ENCODE measurements at regions not wholly inside any gene's neighbourhood (a gene's known extent, or its start where the extent isn't known, plus 50 kb on each side); places are given as distances from the start of the nearest gene placed in this dataset.
"Not testable (repeated sequence)": the region's sequence is repeated elsewhere in the genome, so short reads cannot be mapped to it uniquely, and the experiment has no call there.

DNA sequence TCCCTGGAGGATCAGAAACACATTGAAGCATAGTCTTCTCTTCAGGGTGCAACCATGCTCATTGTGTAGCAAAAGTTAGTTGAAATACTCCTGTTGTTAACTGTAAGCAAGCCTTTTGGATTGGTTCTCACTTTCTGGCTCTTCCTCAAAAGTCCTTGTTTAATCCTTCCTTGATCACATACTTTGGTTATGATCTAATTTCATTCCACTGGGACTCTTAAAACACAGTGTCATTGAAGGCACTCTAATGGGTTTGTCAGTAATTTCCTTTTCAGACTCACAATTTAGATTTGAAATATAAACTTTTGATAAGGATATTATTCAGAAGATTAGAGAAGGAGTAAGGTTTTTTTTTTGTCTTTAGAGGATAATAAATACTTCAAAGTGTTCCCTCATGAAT, 451.7 kb upstream of the SGO1 start:
- no peak for DNase-seq (ENCODE audit: low spot score)

DNA sequence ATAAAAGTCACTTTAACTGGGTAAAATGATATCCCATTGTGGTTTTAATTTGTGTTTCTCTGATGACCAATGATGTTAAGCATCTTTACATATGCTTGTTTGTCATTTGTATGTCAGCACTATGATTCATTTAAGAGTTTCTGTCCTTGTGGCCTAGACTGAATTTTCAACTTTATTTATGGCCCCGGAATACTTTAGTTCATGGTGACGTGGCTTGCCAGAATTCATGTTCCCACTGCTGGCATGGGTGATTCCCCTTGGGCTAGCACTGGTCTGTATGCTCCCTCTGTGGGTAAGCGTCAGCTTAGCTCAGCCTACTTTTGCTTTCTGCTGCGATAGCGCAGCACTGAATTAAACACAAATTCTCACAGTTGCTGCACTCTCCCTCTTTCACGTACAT, 436.3 kb upstream of the SGO1 start:
- DNase-seq (ENCODE audit: low spot score): no peak

GRCh38 chr3:20618621-20619020, 432.6 kb upstream of the SGO1 start:
- DNase-seq (ENCODE audit: low spot score): not testable (repeated sequence)

- DNase-seq (ENCODE audit: low spot score): not testable (repeated sequence)
Measured at GRCh38 chr3:20618181-20618580, 432.2 kb upstream of the SGO1 start.

DNA sequence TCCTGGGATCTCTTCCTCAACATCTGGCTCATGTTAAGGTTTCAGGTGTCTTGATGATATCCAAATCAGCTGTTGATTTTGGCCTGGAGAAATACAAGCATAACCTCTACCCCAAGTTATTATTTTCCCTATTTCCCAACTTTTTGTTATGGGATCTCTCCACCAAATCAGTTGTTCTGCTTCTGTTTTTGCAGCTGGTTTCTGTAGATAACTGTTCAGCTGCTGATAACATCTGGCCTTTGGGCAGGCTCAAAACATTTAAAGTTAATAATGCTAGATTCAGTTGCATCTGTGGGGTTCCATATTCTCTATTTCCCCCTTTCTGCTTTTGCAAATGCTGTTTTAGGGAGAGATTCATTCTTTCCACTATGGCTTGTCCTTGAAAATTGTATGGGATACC, 430.0 kb upstream of the SGO1 start:
- not testable (repeated sequence) for DNase-seq (ENCODE audit: low spot score)

DNA sequence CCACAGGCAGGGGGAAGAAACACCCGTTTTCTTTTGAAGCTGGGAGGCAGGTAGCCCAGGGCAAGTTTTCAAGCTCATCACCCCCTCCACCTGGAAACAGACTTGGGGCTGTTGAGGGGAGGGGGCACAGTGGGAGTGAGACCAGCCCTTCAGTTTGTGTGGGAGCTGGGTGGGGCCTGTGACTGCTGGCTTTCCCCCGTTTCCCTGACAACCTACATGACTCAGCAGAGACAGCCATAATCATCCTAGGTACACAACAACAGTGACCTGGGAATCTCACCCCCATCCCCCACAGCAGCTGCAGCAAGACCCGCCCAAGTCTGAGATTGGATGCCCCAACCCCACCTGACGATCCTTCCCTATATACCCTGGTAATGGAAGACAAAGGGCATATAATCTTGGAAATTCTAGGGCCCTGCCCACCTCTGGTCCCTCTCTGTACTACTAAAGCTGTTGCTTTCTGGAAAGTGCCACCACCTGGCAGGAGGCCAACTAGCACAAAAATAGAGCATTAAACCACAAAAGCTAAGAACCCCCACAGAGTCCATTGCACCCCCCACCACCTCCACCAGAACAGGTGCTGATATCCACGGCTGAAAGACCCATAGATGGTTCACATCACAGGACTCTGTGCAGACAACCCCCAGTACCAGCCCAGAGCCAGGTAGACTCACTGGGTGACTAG, 422.2 kb upstream of the SGO1 start:
- DNase-seq (ENCODE audit: low spot score): no peak

- DNase-seq (ENCODE audit: low spot score): no peak
Measured at GRCh38 chr3:20604659-20605058, 418.7 kb upstream of the SGO1 start.

GRCh38 chr3:20589275-20589674, 403.3 kb upstream of the SGO1 start:
- DNase-seq (ENCODE audit: low spot score): no peak

DNA sequence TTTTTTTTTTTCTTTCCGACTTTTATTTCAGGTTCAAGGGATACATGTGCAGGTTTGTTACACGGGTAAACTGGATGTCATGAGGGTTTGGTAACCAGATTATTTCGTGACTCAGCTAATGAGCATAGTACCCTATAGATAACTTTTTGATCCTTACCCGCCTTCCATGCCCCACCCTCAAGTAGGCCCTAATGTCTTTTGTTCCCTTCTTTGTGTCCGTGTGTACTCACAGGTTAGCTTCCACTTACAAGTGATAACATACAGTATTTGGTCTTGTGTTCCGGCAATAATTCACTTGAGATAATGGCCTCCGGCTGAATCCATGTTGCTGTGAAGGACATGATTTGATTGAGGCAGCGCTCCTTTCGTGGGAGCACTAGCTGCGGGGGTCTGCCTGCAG, 402.8 kb upstream of the SGO1 start:
- no peak for DNase-seq (ENCODE audit: low spot score)

GRCh38 chr3:20583648-20584047, 397.6 kb upstream of the SGO1 start:
- DNase-seq (ENCODE audit: low spot score): no peak

DNA sequence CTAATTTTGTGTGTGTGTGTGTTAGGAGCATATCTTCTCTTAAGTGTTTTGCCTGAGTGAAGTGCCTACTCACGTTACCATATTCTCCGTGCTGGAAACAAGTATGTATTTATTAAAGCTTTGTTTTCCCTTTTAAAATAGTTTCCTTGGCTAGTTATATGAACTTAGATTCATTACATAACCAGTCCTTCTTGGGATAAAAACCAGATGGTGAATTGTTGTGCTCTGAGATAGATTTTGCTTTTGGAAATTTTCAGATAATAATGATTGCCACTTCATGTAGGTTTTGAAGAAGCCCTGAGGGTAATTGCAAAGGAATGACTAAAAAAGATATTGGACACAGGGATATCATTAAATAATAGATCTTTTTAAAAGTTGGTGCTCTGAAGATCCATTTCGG, 390.2 kb upstream of the SGO1 start:
- DNase-seq (ENCODE audit: low spot score): no peak

DNA sequence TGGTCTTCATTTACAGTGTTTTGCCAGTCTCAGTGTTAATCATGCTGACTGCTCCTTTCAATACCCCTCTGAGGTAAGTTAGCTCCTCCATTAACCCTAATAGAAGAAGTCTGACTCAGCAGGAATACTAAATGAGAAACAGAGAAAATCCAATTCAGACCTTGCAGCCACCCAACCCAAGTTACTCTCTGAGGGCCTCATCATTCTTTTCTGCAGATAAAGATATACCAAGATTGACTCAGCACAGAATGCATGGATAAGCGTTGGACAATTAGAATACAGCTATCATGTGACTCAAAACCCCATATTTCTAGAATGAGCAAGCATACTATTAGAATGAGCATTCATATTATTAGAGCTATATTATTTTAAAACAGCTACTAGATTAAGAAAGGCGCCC, 389.1 kb upstream of the SGO1 start:
- no peak for DNase-seq (ENCODE audit: low spot score)

GRCh38 chr3:20574746-20575145, 388.7 kb upstream of the SGO1 start:
- no peak for DNase-seq (ENCODE audit: low spot score)

GRCh38 chr3:20573175-20573574, 387.2 kb upstream of the SGO1 start:
- no peak for DNase-seq (ENCODE audit: low spot score)

DNA sequence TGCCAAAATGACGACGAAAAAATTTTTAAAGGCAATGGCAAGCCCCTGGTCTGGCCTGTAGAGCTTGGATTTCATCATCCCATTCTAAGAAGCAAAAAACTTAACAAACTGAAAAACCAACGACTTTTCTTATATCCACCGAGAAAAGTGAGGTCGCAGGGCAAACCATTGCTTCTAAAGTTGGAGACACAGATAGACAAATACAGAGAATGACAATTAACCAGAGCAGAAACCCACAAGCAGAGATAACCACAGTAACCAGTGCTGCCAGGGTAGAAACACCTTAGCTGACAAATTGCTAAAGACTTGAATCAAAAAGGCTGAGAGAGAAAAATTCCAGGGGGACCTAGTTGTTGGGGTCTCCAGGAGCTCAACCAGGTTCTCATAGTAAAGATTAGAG, 386.5 kb upstream of the SGO1 start:
- DNase-seq (ENCODE audit: low spot score): no peak

DNA sequence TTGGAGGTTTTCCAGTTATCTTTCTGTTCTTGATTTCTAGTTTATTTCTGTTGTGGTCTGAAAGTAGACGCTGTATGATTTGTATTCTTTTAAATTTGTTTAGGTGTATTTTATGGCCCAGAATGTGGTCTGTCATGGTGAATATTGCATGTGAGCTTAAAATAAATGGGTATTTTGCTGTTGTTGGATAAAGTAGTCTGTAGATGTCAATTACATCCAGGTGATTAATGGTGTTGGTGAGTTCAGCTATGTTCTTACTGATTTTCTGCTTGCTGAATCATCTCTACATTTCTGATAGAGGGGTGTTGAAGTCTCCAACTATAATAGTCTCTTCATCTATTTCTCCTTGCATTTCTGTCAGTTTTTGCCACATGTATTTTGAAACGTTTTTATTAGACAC, 383.3 kb upstream of the SGO1 start:
- no peak for DNase-seq (ENCODE audit: low spot score)

DNA sequence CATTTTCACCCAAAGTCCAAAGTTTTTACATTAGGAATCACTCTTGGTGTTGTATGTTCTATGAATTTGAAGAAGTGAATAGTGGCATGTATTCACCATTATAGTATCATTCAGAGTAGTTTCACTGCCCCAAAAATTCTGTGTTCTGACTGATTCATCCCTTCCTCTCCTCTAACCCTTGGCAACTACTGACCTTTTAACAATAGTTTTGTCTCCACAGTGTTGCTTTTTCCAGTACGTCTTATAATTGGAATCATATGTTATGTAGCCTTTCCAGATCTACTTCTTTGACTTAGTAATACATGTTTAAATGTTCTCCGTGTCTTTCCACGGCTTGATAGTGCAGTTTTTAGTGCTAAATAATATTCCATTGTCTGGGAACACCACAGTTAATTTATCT, 379.0 kb upstream of the SGO1 start:
- no peak for DNase-seq (ENCODE audit: low spot score)

GRCh38 chr3:20563985-20564384, 378.0 kb upstream of the SGO1 start:
- DNase-seq (ENCODE audit: low spot score): no peak

GRCh38 chr3:20563251-20563650, 377.2 kb upstream of the SGO1 start:
- peak; percentile 7 for DNase-seq (ENCODE audit: low spot score)

DNA sequence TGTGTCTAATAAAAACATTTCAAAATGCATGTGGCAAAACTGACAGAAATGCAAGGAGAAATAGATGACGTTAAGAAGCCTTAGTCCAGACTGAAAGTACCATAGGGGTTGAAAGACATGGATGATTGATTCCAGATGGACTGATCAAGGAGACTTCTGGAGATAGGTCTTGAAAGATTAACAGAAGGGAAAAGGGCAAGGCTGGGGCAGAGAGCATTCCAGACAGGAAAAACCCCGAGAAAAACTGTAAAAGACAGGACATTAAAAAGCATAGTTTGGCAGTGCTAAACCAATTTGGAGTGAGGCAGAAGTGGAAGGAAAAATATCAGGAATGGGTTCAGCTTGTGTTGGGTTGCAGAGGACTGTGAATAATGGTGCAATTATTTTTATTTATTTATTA, 375.2 kb upstream of the SGO1 start:
- no peak for DNase-seq (ENCODE audit: low spot score)

DNA sequence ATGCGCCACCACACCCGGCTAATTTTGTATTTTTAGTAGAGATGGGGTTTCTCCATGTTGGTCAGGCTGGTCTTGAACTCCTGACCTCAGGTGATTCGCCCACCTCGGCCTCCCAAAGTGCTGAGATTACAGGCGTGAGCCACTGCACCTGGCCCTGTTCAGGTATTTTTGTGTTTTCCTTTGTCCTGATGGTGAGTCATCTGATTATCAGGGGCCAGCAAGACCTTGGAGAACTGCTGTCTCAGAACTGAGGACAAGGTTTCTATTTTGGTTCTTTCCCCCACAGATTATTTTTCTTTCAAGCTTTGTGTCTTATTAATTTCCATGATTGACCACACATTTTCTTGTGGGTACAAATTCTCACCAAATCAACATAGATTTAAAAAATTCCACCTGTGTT, 374.4 kb upstream of the SGO1 start:
- DNase-seq (ENCODE audit: low spot score): not testable (repeated sequence)

DNA sequence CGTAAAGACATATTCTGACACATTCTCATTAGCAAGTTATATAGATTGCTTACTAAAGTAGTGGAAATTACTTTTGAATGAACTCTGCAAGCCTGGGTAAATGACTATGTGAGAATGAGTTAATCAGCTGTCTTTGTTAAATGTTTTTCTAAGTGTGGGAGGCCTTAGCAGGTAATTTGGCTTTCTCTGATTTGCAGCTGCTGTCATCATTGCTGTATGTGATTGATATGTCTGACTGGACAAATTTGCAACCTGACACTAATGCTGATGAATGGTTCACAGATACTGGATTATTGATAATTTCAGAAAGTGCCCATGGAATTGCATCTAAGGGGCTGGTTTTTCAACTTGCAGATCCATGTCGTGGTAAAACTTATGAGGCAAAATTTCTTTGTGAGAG, 372.2 kb upstream of the SGO1 start:
- DNase-seq (ENCODE audit: low spot score): no peak

DNA sequence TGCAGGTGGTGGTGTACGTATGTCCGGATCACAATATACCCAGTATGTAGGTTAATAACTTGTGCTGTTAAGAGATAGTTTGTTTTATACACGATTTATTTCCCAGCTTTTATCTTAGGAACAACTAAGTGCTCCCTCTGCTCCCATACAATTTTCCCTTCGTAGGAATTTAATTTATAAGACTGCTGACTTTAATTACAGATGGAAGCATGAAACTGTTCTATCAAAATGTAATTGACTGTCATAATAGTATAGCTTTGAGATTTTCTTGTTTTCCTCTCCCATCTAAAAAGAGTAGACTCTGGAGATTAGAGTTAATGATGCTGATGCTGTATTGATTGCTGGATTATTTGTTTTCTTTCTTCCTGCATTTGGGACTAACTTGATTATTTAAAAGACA, 370.7 kb upstream of the SGO1 start:
- DNase-seq (ENCODE audit: low spot score): no peak

- DNase-seq (ENCODE audit: low spot score): no peak
Measured at GRCh38 chr3:20552605-20553275, 366.7 kb upstream of the SGO1 start.
